GM23248 (cell line): ENCODE measurements at regions not wholly inside any gene's neighbourhood (a gene's known extent, or its start where the extent isn't known, plus 50 kb on each side); places are given as distances from the start of the nearest gene placed in this dataset.

Experiments used
- DNase-seq: peaks from one replicate; pipeline ENCODE4 v3.0.0-alpha.2; 2015
- H2AFZ ChIP-seq: fragments of 200-600 bp; sonication (generic); 2 replicates; pipeline ENCODE4 v1.6.1; 2016; ENCODE audit warnings: antibody characterized with exemption
- H3F3A ChIP-seq: fragments of 200-600 bp; sonication (generic); 2 replicates; pipeline ENCODE4 v1.6.1; 2016; ENCODE audit warnings: mild to moderate bottlenecking, antibody characterized with exemption, mixed run types; ENCODE audit not compliant: insufficient read depth
- H3K27ac ChIP-seq: fragments of 200-600 bp; sonication (generic); 2 replicates; pipeline ENCODE4 v1.5.1; 2016; ENCODE audit warnings: mild to moderate bottlenecking
- H3K27me3 ChIP-seq: fragments of 200-600 bp; sonication (generic); replicated peaks from 2 replicates; pipeline ENCODE4 v1.6.1; 2016; ENCODE audit warnings: mild to moderate bottlenecking; ENCODE audit not compliant: insufficient read depth
- H3K36me3 ChIP-seq: fragments of 200-600 bp; sonication (generic); 2 replicates; pipeline ENCODE4 v1.6.1; 2016; ENCODE audit warnings: low read depth, mild to moderate bottlenecking
- H3K4me1 ChIP-seq: fragments of 200-600 bp; sonication (generic); 2 replicates; pipeline ENCODE4 v1.6.1; 2016; ENCODE audit warnings: mild to moderate bottlenecking; ENCODE audit not compliant: insufficient read depth
- H3K4me2 ChIP-seq: fragments of 200-600 bp; sonication (generic); one replicate; pipeline ENCODE4 v1.6.1; 2016; ENCODE audit warnings: mild to moderate bottlenecking; ENCODE audit not compliant: unreplicated experiment
- H3K4me3 ChIP-seq: fragments of 200-600 bp; sonication (generic); 2 replicates; pipeline ENCODE4 v1.5.1; 2016; ENCODE audit warnings: mild to moderate bottlenecking
- H3K79me2 ChIP-seq: fragments of 200-600 bp; sonication (generic); 2 replicates; pipeline ENCODE4 v1.6.1; 2016; ENCODE audit warnings: mild to moderate bottlenecking; ENCODE audit not compliant: insufficient read depth
- H3K9ac ChIP-seq: fragments of 200-600 bp; sonication (generic); 2 replicates; pipeline ENCODE4 v1.6.1; 2016; ENCODE audit warnings: mild to moderate bottlenecking
- H3K9me2 ChIP-seq: fragments of 200-600 bp; sonication (generic); 2 replicates; pipeline ENCODE4 v1.6.1; 2016; ENCODE audit warnings: mixed run types, mild to moderate bottlenecking, moderate library complexity; ENCODE audit not compliant: insufficient read depth
- H3K9me3 ChIP-seq: fragments of 200-600 bp; sonication (generic); one replicate; pipeline ENCODE4 v1.6.1; 2017; ENCODE audit warnings: low read depth
- H4K20me1 ChIP-seq: fragments of 200-600 bp; sonication (generic); 2 replicates; pipeline ENCODE4 v1.6.0; 2016; ENCODE audit not compliant: insufficient read depth
- EZH2 ChIP-seq: fragments of 200-600 bp; sonication (generic); IDR thresholded peaks from 2 replicates; pipeline ENCODE4 v1.6.1; 2018; ENCODE audit warnings: antibody characterized with exemption, mild to moderate bottlenecking; ENCODE audit not compliant: insufficient read depth, poor library complexity, severe bottlenecking
- EZH2phosphoT487 ChIP-seq: fragments of 200-600 bp; sonication (generic); IDR thresholded peaks from 2 replicates; pipeline ENCODE4 v1.6.1; 2018; ENCODE audit warnings: antibody characterized with exemption, moderate library complexity, mild to moderate bottlenecking, low read depth; ENCODE audit not compliant: insufficient read depth
- WGBS, 2 experiments: methylation state at CpG; one replicate each; pipeline ENCODE4 v1.1.6; 2015 to 2017; ENCODE audit warnings: low lambda C conversion rate in 2 of 2, low coverage in 1 of 2; ENCODE audit errors: missing lambda C conversion rate in 2 of 2; 5-methylcytosine and 5-hydroxymethylcytosine counted together
- in situ Hi-C: fragments of 300-500 bp; cut with MboI; formaldehyde crosslinking; loops from 2 replicates; pipeline ENCODE4 v1.15.0; 2020

DNA sequence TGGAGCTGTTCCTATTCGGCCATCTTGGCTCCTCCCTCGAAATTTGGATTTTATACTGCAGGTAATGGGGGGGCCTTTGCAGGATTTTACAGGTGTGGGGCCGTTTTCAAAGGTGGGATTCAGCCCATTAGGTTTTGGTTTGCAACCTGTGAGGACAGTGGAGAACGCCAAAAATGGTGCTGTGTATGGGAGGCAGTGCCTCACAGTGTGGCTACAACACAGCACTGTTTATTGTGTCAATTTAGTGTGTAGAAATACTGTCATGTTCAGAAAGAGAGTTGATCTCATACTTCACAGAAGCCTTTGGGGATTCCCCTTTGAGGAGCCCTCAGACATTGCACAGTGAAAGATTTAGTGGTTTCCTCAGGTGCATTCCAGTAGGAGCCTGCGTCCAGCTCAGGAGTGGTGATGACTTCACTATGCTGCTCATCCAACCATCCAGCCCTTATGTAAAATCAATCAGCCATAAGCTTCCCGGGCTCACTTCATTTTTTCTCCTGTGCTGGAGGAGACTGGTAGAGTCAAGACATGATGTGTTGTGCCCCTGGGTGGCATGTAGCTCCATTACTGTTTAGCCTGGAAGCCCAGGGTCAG, 92.7 kb upstream of the PRMT8 start:
- Histone ChIP-seq H3K9ac (no peak overlapping the region), H3K36me3 (no peaks in the 10 kb centered on the region), H3F3A (no peaks in the 10 kb centered on the region), H3K9me3 (no peaks in the 10 kb centered on the region), H3K4me2 (no peak overlapping the region), H3K9me2 (no peaks in the 10 kb centered on the region), H3K4me1 (no peaks in the 10 kb centered on the region), H2AFZ (no peak overlapping the region), H3K4me3 (no peak overlapping the region), H3K79me2 (no peaks in the 10 kb centered on the region), H3K27me3 (no peaks in the 10 kb centered on the region), H4K20me1 (no peaks in the 10 kb centered on the region), H3K27ac (no peak overlapping the region)
- in situ Hi-C loops, result no loop called here
- 22 to 35% methylated on average over 6 of the region's 6 CpGs for WGBS, 2 experiments
- no peak for DNase-seq
- TF ChIP-seq EZH2 (no peak), EZH2phosphoT487 (no peak)

GRCh38 chr12:3405821-3406220, 85.2 kb upstream of the PRMT8 start:
- DNase-seq, result no peak
- no peaks in the 10 kb centered on the region for H3K4me1 ChIP-seq
- H3K9ac ChIP-seq, result no peak overlapping the region
- H3K36me3 ChIP-seq, result no peaks in the 10 kb centered on the region
- no peak overlapping the region for H3K27ac ChIP-seq
- H2AFZ ChIP-seq, result no peak overlapping the region
- H3K4me3 ChIP-seq, result no peak overlapping the region
- H3K79me2 ChIP-seq, result no peaks in the 10 kb centered on the region
- no peaks in the 10 kb centered on the region for H4K20me1 ChIP-seq
- no peak overlapping the region for H3K4me2 ChIP-seq
- no peaks in the 10 kb centered on the region for H3K9me3 ChIP-seq
- H3K27me3 ChIP-seq, result no peaks in the 10 kb centered on the region
- WGBS, 2 experiments, result 0 to 24% methylated on average over 1 of the region's 1 CpG
- TF ChIP-seq EZH2phosphoT487, result no peak
- TF ChIP-seq EZH2, result no peak
- H3F3A ChIP-seq, result no peaks in the 10 kb centered on the region
- H3K9me2 ChIP-seq, result no peaks in the 10 kb centered on the region
- in situ Hi-C loops, result no loop called here

- H3K27me3 ChIP-seq, result no peaks in the 10 kb centered on the region
- H2AFZ ChIP-seq, result no peak overlapping the region
- H3K9me3 ChIP-seq, result no peaks in the 10 kb centered on the region
- no peaks in the 10 kb centered on the region for H4K20me1 ChIP-seq
- no peaks in the 10 kb centered on the region for H3K36me3 ChIP-seq
- H3K4me2 ChIP-seq, result no peak overlapping the region
- no peak overlapping the region for H3K27ac ChIP-seq
- no peaks in the 10 kb centered on the region for H3F3A ChIP-seq
- in situ Hi-C loops, result no loop called here
- H3K9ac ChIP-seq, result no peak overlapping the region
- H3K4me3 ChIP-seq, result no peak overlapping the region
- H3K79me2 ChIP-seq, result no peaks in the 10 kb centered on the region
- DNase-seq, result no peak
- 17 to 22% methylated on average over 1 of the region's 1 CpG for WGBS, 2 experiments
- no peaks in the 10 kb centered on the region for H3K4me1 ChIP-seq
- no peaks in the 10 kb centered on the region for H3K9me2 ChIP-seq
- TF ChIP-seq EZH2, result no peak
- no peak for TF ChIP-seq EZH2phosphoT487
These were observed 83.3 kb upstream of the PRMT8 start for GRCh38 chr12:3407723-3408122.

DNA sequence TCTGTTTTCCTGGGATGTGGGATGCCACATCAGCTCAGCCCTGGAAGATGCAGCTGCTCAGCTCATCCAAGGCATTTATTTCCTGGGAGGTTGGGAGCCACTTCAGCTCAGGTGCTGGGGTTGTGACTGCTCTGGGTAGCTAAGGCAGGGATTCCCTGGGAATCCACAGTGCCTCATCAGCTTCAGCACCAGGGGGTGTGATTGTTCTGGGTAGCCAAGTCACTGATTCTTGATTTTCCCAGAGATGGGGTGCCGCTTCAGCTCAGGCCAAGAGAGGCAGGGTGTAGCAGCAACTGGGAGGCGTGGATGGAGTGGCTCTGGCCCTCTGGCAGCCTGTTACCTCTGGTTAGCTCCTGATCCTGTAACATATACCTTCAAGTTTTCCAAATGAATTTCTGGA, 81.3 kb upstream of the PRMT8 start:
- H3K9me2 ChIP-seq, result no peaks in the 10 kb centered on the region

GRCh38 chr12:3416159-3416558, 74.8 kb upstream of the PRMT8 start:
- Histone ChIP-seq H3K27me3 (peaks cover 4% of the 10 kb centered on the region), H3K9me3 (no peaks in the 10 kb centered on the region), H3K4me3 (no peak overlapping the region), H3F3A (no peaks in the 10 kb centered on the region), H3K79me2 (no peaks in the 10 kb centered on the region), H3K4me1 (no peaks in the 10 kb centered on the region), H4K20me1 (no peaks in the 10 kb centered on the region), H3K27ac (no peak overlapping the region), H3K9ac (no peak overlapping the region), H2AFZ (no peak overlapping the region), H3K36me3 (no peaks in the 10 kb centered on the region), H3K4me2 (no peak overlapping the region), H3K9me2 (no peaks in the 10 kb centered on the region)
- TF ChIP-seq EZH2phosphoT487 (no peak), EZH2 (no peak)
- 21 to 25% methylated on average over 1 of the region's 1 CpG for WGBS, 2 experiments
- in situ Hi-C loops, result no loop called here
- DNase-seq, result no peak

More for the DNA sequence above, 81.3 kb upstream of the PRMT8 start:
- TF ChIP-seq EZH2 (no peak), EZH2phosphoT487 (no peak)
- H3F3A ChIP-seq, result no peaks in the 10 kb centered on the region
- H3K4me2 ChIP-seq, result no peak overlapping the region
- in situ Hi-C loops, result no loop called here
- no peaks in the 10 kb centered on the region for H3K36me3 ChIP-seq
- no peak overlapping the region for H3K27ac ChIP-seq
- DNase-seq, result no peak
- H3K27me3 ChIP-seq, result no peaks in the 10 kb centered on the region
- H3K4me3 ChIP-seq, result no peak overlapping the region
- WGBS, 2 experiments, result 36 to 38% methylated on average over 2 of the region's 2 CpGs
- no peaks in the 10 kb centered on the region for H3K79me2 ChIP-seq
- no peaks in the 10 kb centered on the region for H3K9me3 ChIP-seq
- H4K20me1 ChIP-seq, result no peaks in the 10 kb centered on the region
- no peak overlapping the region for H2AFZ ChIP-seq
- H3K9ac ChIP-seq, result no peak overlapping the region
- H3K4me1 ChIP-seq, result no peaks in the 10 kb centered on the region
